Activated naive CD4-positive, alpha-beta T cell treated with anti-CD3 and anti-CD28 coated beads, Interleukin-2, amount 50 U/mL, for 72 hours (primary cell): ENCODE measurements at regions not wholly inside any gene's neighbourhood (a gene's known extent, or its start where the extent isn't known, plus 50 kb on each side); places are given as distances from the start of the nearest gene placed in this dataset.

Experiments
- ATAC-seq, 2 donors: fragments of 150-1000 bp; cut with Tn5 transposase; 2 replicates each; pipeline ENCODE4 v1.10.0; 2021; ENCODE audit warnings: mild to moderate bottlenecking in 2 of 2, moderate library complexity in 2 of 2
- DNase-seq, 2 donors: peaks; one replicate each; pipeline ENCODE4 v3.0.0; 2021 to 2022; ENCODE audit warnings: low spot score in 2 of 2
- H3K27ac Mint-ChIP-seq, 2 donors: one replicate each; pipeline ENCODE4 v1.8.0; 2022; ENCODE audit warnings: mild to moderate bottlenecking in 2 of 2, mixed read lengths in 2 of 2
- H3K36me3 Mint-ChIP-seq, 2 donors: one replicate each; pipeline ENCODE4 v1.8.0; 2022; ENCODE audit warnings: mixed read lengths in 2 of 2
- H3K9me3 Mint-ChIP-seq, 2 donors: one replicate each; pipeline ENCODE4 v1.8.0; 2022; ENCODE audit warnings: mixed read lengths in 2 of 2

DNA sequence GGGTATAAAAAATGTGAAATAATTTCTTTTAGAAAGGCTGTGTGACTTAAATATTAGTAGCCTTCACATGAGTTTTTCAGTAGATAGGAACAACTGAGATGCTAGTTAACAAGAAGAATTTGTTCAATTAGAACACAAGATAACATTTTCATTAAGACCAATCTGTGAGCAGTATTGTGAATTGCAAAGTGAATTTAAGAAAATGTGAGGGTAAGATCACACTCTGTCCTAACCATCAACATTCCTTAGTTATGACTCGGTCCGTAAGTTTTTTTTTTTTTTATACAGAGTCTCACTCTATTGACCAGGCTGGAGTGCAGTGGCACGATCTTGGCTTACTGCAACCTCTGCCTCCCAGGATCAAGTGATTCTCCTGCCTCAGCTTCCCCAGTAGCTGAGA lies 180.2 kb upstream of the EGFLAM start:
- Mint-ChIP-seq H3K27ac (no peak overlapping the region), H3K9me3 (peaks cover 0 to 9% of the 10 kb centered on the region in 2 donors), H3K36me3 (no peaks in the 10 kb centered on the region)
- ATAC-seq (no peak), DNase-seq (no peak)

DNA sequence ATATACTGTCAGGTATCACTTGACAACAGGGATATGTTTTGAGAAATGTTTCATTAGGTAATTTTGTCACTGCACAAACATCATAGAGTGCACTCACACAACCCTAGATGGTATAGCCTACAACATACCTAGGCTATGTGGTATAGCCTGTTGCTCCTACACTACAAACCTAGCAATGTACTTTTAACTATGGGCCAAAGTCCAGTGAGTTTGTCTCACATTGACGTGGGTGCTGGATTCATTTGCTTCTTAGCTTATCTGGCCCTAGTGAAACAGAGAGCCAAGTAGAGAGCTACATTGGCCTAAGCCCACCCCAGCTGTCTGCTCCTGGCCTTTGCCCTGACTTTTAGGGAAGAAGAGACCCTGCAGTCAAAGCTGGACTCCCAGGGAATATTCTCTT lies 180.7 kb upstream of the EGFLAM start:
- no peak for ATAC-seq
- no peak for DNase-seq
- Mint-ChIP-seq H3K27ac (no peak overlapping the region), H3K36me3 (no peaks in the 10 kb centered on the region), H3K9me3 (peaks cover 0 to 9% of the 10 kb centered on the region in 2 donors)

DNA sequence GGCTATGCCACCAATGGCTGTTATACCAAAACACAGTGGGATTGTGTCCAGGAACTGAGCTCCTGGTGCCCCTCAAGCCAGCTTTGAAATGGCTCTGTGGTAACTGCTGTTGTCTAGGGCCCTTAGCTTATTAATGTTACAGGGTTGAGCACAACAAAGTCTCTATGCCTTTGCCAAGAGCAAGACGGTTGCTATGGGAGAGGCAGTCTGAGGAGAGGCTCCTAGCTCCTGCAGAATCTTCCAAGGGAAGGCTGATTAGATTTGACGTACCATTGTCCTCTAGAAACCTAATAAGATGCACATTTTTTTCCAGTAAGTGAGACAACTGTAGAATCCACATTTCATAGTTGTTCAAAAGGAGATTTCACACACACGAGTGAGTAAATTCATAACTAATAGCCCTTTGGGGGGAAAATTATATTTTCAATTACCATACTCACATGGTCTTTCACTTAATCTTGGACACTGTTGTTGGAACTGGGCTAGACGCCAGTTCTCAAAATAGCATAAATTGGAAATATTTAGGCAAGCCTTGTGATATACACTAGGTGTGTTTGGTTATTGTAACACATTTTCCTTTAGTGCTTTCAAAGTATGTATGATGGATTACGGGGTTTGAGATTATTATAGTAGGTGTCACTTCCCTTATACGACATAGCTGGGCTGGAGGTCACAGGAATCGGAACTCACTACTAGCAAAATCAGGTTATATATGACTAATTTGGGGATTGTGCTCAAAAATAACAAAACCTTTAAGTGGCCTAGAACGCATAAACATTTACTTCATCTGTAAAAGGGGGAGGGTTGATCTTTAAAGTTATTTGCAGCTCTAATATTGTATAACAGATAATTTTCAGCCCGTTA lies 186.3 kb upstream of the EGFLAM start:
- H3K36me3 Mint-ChIP-seq, result no peaks in the 10 kb centered on the region
- no peak overlapping the region for H3K27ac Mint-ChIP-seq
- DNase-seq (no peak), ATAC-seq (no peak)
- H3K9me3 Mint-ChIP-seq, result peaks cover 5 to 6% of the 10 kb centered on the region in 2 donors

DNA sequence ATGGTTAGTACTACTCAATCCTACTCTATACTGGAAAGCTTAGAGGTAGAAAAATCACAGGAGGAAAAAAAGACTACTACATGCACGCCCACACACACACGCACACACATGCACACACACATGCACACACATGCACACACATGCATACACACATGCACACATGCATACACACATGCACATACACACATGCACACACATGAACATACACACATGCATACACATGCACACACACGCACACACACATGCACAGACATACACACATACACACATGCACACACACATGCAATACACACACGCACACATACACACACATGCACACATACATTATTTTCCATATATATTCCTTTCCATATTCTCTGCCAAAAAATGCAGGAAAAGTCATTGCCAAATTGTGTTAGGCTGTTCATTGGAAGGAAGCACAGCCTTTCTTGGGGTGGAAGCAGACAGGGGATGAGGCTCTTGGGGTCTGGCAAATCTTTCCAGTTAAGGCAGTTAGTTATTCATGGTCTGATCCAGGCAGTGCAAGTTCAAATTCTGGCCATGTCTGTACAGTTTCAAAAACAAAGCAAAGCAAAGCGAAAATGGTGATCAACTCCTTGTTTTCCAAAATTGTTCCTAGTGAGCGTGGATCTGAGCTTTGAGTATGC lies 187.9 kb upstream of the EGFLAM start:
- Mint-ChIP-seq H3K9me3 (peaks cover 6 to 9% of the 10 kb centered on the region in 2 donors), H3K27ac (no peak overlapping the region), H3K36me3 (no peaks in the 10 kb centered on the region)
- ATAC-seq (no peak), DNase-seq (no peak)

DNA sequence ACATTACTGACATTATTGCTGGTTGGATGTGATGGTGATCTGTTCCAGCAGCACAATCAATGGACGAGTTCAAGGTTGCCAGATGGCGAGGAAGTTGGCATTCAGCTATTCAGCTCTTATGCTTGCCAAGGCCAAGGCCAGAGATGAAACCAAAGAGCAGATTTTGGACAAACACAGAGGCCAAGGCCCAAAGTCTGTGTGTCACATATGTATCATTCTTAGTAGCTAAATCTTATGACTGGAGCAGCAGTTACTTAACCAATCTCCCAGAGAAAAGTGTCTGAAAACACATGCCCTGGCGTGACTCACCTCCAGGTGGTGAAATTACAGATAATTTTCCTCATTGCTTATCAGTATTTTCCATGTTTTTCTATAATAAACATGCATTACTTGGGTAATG lies 189.0 kb upstream of the EGFLAM start:
- H3K36me3 Mint-ChIP-seq, result no peaks in the 10 kb centered on the region
- no peak for ATAC-seq
- DNase-seq, result no peak

DNA sequence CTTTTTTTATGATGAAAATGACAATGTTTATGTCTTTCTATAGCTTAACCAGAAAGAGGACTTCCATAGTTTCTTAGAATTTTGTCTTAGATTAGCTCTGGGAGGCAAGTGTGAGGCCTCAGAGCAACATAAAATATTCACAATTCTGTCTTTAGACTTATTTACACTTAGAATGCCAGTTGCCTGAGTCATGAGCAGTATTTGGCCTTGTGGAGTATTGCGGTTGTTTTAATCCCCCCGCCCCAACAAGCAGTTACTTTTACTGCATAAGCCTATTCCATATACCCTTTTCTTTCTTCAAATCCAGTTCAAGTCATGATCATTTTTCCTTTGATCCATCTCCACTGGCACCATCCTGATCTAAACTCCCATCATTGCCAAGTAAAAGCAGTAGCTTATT lies 198.0 kb upstream of the EGFLAM start:
- DNase-seq, result no peak
- H3K27ac Mint-ChIP-seq, result no peak overlapping the region
- H3K9me3 Mint-ChIP-seq, result peaks cover 5 to 13% of the 10 kb centered on the region in 2 donors

More for the DNA sequence above, 189.0 kb upstream of the EGFLAM start:
- H3K27ac Mint-ChIP-seq, result no peak overlapping the region
- H3K9me3 Mint-ChIP-seq, result peaks cover 0 to 9% of the 10 kb centered on the region in 2 donors

DNA sequence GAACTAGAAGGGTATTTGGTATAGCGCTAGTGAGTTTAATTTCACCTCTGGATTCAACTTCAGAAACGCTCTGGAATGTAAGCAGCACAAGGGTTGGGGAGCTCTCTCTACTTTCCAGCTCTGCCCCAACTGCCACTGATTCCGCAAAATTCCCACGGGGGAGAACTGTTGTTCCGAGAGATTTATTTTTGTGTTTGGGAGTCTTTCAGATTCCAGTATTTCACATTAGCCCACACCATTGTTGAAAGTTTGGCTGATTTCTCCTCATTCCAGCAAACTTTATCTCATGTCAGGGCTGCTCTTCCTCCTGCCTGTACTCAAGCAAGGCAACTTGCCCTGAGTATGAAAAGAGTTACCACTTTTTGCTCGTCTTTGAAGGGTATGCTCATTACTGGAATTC lies 198.5 kb upstream of the EGFLAM start:
- Mint-ChIP-seq H3K36me3 (no peaks in the 10 kb centered on the region), H3K27ac (no peak overlapping the region), H3K9me3 (peaks cover 5 to 13% of the 10 kb centered on the region in 2 donors)
- no peak for DNase-seq
- ATAC-seq, result no peak

More for the DNA sequence above, 198.0 kb upstream of the EGFLAM start:
- no peaks in the 10 kb centered on the region for H3K36me3 Mint-ChIP-seq
- ATAC-seq, result no peak

DNA sequence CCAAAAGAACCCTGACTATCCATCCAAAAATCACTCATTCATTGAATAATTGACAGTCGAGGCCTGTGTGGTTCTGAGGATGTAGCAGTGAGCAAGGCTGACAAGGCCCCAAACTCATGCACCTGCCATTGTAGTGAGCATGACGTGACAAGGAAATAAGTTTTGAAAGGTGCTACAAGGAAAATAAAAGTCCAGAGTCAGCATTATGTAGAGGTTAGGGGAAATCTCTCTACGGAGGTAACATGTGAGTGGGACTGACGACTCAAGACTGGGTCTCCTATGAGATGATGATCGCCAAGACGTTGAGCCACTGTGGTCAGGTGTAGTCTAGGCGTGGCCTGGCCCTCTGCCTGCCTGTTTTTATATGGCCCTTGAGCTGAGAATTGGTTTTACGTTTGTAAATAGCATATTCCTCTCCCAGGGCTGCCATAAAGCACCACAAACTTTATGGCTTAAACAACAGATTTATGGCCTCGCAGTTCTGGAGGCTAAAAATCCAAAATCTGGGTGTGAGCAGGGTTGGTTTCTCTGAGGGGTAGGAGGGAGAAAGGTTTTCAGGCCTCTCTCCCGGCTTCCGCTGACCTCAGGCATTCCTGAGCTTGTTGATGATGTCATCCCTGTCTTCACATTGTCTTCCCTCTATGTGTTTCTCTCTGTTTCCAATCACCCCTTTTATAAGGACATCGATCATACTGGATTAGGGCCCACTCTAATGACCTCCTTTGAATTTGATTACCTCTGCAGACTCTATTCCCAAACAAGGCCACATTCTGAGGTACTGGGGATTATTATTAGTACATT lies 206.4 kb upstream of the EGFLAM start:
- ATAC-seq, result no peak
- DNase-seq, result no peak
- Mint-ChIP-seq H3K36me3 (no peaks in the 10 kb centered on the region), H3K27ac (no peak overlapping the region), H3K9me3 (peaks cover 0 to 4% of the 10 kb centered on the region in 2 donors)

DNA sequence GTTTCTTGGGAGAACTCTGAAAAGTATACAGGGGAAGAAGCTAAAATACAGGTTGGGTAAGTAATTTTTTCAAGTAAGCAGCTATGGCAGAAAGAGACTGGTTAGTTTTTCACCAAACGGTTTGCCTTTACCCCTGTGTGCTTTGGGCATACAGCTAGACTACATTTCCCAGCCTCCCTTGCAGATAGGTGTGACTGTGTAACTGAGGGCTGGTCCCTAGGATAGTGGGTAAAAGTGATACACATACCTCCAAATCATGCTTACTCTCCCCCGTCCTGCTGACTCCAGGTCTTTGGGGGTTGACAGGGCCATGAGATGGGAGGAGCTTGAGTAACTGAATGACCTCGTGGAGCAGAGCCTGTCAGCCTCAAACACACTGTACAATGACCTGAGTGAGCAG lies 208.6 kb upstream of the GDNF start:
- DNase-seq, result no peak
- peaks cover 0 to 4% of the 10 kb centered on the region in 2 donors for H3K9me3 Mint-ChIP-seq
- H3K27ac Mint-ChIP-seq, result no peak overlapping the region
- no peaks in the 10 kb centered on the region for H3K36me3 Mint-ChIP-seq
- no peak for ATAC-seq

DNA sequence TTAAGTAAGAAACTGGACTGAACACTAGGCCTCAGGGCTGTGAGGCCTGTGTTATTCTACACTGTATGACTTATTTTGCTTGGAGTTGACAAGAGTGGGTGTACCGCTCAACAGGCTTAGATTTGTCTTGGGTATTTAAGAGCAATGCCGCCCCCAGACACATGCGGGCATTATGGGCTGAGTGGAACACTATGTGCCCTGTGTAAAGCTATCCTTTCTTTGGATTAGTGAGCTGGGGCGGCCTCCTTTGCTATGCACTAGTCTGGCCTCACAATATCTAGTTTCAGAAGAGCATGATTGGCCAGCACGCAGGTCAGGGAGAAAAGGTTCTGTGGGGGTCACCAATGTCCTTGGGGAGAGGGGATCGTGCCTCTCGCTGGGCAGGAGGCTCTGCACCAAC lies 206.3 kb upstream of the GDNF start:
- no peak for DNase-seq
- Mint-ChIP-seq H3K9me3 (peaks cover 4 to 6% of the 10 kb centered on the region in 2 donors), H3K36me3 (no peaks in the 10 kb centered on the region), H3K27ac (no peak overlapping the region)
- ATAC-seq, result no peak

DNA sequence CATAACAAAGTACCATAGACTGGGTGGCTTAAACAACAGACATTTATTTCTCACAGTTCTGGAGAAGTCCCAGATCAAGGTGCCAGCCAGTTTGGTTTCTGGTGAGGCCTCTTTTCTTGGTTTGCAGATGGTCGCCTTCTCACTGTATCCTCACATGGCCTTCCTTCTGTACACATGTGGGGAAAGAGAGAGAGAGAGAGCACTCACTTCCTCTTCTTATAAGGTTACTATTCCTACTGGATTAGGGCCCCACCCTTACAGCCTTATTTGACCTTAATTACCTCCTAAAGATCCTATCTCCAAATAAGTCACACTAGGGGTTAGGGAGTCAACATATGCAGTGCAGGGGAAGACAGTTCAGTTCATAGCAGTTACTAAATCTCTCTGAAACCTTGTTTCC lies 205.6 kb upstream of the GDNF start:
- DNase-seq (no peak), ATAC-seq (no peak)
- H3K9me3 Mint-ChIP-seq, result peaks cover 4 to 6% of the 10 kb centered on the region in 2 donors
- H3K27ac Mint-ChIP-seq, result no peak overlapping the region
- no peaks in the 10 kb centered on the region for H3K36me3 Mint-ChIP-seq

DNA sequence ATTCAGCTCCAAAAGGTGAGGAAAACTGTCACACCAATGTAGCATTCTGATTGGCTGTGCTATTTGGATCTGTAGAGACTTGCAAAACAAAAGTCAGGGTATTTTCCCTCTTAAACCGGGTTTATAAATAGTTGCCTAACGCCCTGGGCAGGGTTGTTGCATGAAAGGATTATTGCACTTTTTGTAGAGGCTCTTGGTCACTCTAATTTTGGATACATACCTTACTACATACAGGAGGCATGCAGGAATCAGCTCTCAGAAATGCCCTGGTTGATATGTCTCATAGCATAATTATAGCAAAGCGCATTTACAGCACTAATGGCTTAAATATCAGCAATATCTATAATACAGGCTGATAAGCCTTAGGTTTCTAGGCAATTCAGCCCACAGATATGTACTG lies 200.0 kb upstream of the GDNF start:
- Mint-ChIP-seq H3K27ac (no peak overlapping the region), H3K36me3 (no peaks in the 10 kb centered on the region)
- ATAC-seq, result no peak

DNA sequence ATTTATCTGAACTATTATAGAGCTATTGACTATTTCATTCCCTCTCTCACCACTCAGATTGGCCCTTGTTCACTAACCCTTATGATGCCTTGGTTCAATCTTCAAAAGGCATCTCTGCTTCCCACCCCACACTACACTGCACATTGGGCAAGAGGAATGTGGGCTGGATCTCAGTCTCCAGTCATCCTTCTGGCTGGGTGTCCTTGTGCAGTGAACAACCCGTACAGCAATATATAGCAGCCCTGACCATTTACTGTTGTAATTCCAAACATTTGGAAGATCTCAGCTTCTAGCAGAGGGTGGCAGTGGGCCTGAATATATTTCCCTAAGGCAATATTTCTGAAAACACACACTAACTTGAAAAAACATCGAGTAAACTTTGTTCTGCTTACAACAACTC lies 199.2 kb upstream of the GDNF start:
- no peak for ATAC-seq
- Mint-ChIP-seq H3K9me3 (peaks cover 0 to 11% of the 10 kb centered on the region in 2 donors), H3K36me3 (no peaks in the 10 kb centered on the region), H3K27ac (no peak overlapping the region)
- DNase-seq, result no peak

More for the DNA sequence above, 200.0 kb upstream of the GDNF start:
- peaks cover 0 to 11% of the 10 kb centered on the region in 2 donors for H3K9me3 Mint-ChIP-seq
- no peak for DNase-seq

DNA sequence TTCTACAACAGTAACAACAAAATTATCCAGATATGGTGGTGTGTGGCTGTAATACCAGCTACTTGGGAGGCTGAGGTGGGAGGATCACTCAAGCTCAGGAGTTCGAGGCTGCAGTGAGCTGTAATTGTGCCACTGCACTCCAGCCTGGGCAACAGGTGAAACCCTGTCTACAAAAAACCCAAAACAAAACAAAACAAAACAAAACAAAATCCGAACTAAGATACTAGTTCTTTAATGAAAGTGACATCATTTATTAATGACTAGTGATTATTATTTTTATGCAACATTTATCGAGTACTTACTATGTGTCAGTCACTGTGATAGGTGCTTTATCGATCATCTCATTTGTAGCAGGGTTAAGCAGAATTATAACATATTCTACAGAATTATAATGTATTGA lies 196.9 kb upstream of the GDNF start:
- DNase-seq (no peak), ATAC-seq (no peak)
- H3K9me3 Mint-ChIP-seq, result peaks cover 5% of the 10 kb centered on the region in 2 donors
- no peaks in the 10 kb centered on the region for H3K36me3 Mint-ChIP-seq
- H3K27ac Mint-ChIP-seq, result no peak overlapping the region

DNA sequence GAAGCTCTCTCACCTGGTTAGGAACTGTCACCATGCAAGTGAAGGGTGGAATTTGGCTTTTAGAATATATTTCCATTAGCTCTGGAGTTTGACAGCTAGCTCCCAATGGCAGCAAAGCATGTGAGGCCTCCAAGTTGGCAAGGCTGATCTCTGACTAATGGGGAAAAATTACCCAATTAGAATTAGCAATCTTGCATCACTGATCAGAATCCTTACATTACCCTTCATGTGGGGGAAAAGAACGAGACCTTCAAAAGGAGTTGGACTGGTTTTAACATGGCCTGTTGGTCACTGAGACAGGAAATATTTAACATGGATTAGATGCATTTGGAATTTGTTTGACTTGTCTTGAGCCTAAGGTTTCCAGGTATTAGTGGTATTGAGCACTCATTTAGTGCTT lies 192.3 kb upstream of the GDNF start:
- no peak for ATAC-seq
- no peak overlapping the region for H3K27ac Mint-ChIP-seq
- DNase-seq, result no peak
- H3K36me3 Mint-ChIP-seq, result no peaks in the 10 kb centered on the region
- peaks cover 0 to 5% of the 10 kb centered on the region in 2 donors for H3K9me3 Mint-ChIP-seq

DNA sequence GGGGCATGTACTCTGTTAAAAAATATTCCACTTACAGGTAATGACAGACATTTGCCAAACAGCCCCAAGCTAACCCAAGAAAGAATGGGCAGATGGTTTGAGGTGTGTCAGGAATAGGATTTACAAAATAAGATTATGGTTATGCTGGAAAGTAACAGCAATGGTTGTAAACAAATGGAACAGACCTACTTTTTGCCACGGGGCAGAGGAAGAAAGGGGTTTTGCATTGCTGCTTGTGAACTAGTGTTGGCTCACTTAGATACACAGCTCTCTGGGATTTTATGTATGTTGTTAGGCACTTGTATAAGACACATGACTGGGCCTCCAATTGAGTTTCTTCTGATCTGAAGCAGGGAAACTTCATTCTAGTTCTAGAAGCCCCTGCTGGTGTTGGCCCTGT lies 191.5 kb upstream of the GDNF start:
- Mint-ChIP-seq H3K36me3 (no peaks in the 10 kb centered on the region), H3K27ac (no peak overlapping the region), H3K9me3 (peaks cover 0 to 5% of the 10 kb centered on the region in 2 donors)
- no peak for ATAC-seq
- DNase-seq, result no peak

DNA sequence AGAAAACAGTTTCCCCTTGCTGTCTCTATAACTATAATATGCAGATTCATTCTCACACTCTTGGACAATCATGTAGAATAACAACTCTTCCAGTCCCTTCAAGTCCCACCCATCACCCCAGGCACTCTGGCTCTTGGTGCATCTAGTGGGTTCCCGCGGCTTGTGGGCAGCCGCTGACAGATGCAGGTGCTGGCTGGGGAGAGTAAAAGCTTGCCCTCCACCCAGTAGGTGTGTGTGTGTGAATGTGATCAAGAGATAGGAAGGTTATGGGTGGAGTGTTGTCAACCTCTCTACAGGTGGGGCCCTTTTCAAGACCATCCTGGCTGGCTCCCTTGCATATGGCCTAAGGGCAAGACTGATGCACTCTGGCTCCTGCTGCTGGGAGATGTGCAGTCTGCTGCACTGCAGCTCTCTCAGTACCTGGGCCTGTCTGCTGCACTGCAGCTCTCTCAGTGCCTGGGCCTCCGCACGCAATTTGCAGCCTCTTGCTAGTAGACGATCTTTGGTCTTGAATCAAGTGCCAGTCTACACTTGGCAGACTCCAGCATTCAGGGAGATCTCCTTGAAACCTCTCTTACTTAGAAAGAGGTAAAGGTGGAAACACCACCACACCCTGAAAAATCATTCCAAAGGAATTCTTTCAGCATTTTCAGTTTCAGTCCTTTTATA lies 189.7 kb upstream of the GDNF start:
- peaks cover 0 to 5% of the 10 kb centered on the region in 2 donors for H3K9me3 Mint-ChIP-seq
- DNase-seq (no peak), ATAC-seq (no peak)
- H3K27ac Mint-ChIP-seq, result no peak overlapping the region
- no peaks in the 10 kb centered on the region for H3K36me3 Mint-ChIP-seq
